ENCODE measurements at regions not wholly inside any gene's neighbourhood (a gene's known extent, or its start where the extent isn't known, plus 50 kb on each side); places are given as distances from the start of the nearest gene placed in this dataset.

- no peak overlapping the region for H3K4me3 ChIP-seq (ENCODE audit: low read depth, low read length)
- TF ChIP-seq CTCF (conservative IDR thresholded peaks at IDR 0.05; ENCODE audit: low read depth, low read length): no peak
- no peak for DNase-seq (ENCODE audit: low read depth)
These were observed 594.8 kb upstream of the GRM7 start for GRCh38 chr3:6266135-6266534.

- H3K4me3 ChIP-seq (ENCODE audit: low read depth, low read length): no peak overlapping the region
- DNase-seq (ENCODE audit: low read depth): no peak
- no peak for TF ChIP-seq CTCF (conservative IDR thresholded peaks at IDR 0.05; ENCODE audit: low read depth, low read length)
These were observed 587.0 kb upstream of the GRM7 start for GRCh38 chr3:6273878-6274277.

- H3K4me3 ChIP-seq (ENCODE audit: low read depth, low read length): no peak overlapping the region
- no peak for DNase-seq (ENCODE audit: low read depth)
- no peak for TF ChIP-seq CTCF (conservative IDR thresholded peaks at IDR 0.05; ENCODE audit: low read depth, low read length)
These were observed 579.3 kb upstream of the GRM7 start for GRCh38 chr3:6281662-6282061.

GRCh38 chr3:6282918-6283317 is 578.0 kb upstream of the GRM7 start:
- DNase-seq (ENCODE audit: low read depth): no peak
- H3K4me3 ChIP-seq (ENCODE audit: low read depth, low read length): no peak overlapping the region
- TF ChIP-seq CTCF (conservative IDR thresholded peaks at IDR 0.05; ENCODE audit: low read depth, low read length): no peak

- TF ChIP-seq CTCF (conservative IDR thresholded peaks at IDR 0.05; ENCODE audit: low read depth, low read length): no peak
- DNase-seq (ENCODE audit: low read depth): no peak
- no peak overlapping the region for H3K4me3 ChIP-seq (ENCODE audit: low read depth, low read length)
These were observed 573.6 kb upstream of the GRM7 start for GRCh38 chr3:6287088-6287875.

GRCh38 chr3:6301626-6302025 is 559.3 kb upstream of the GRM7 start:
- no peak for DNase-seq (ENCODE audit: low read depth)
- TF ChIP-seq CTCF (conservative IDR thresholded peaks at IDR 0.05; ENCODE audit: low read depth, low read length): no peak
- H3K4me3 ChIP-seq (ENCODE audit: low read depth, low read length): no peak overlapping the region

- no peak for DNase-seq (ENCODE audit: low read depth)
- no peak for TF ChIP-seq CTCF (conservative IDR thresholded peaks at IDR 0.05; ENCODE audit: low read depth, low read length)
- no peak overlapping the region for H3K4me3 ChIP-seq (ENCODE audit: low read depth, low read length)
These were observed 545.0 kb upstream of the GRM7 start for GRCh38 chr3:6315906-6316305.
